GM04504 (cell line): ENCODE measurements at regions not wholly inside any gene's neighbourhood (a gene's known extent, or its start where the extent isn't known, plus 50 kb on each side); places are given as distances from the start of the nearest gene placed in this dataset.
"Not testable (repeated sequence)": the region's sequence is repeated elsewhere in the genome, so short reads cannot be mapped to it uniquely, and the experiment has no call there.

Source experiments
- DNase-seq: peaks from one replicate; pipeline ENCODE4 v3.0.0-alpha.2; 2012; ENCODE audit warnings: low read depth

DNA sequence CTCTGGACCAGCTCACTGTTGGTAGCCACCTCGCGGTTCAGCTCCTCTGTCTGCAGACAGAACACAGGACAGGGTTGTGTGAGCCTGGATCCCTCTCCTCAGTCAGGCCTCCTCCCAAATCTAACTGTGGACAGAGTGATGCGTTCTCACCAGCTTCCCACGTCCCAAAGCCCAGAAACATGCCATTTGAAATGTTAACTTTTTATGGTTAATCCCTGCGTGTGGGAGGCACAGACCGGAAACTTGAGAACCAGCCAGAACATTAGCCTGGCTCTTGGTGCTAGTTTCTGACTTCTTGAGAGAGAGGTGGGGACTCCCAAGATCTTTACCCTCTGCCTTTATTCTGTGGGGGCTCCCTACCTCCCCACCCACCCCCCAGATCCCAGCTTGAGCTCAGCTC lies 129.6 kb downstream of the TNFRSF13B start:
- not testable (repeated sequence) for DNase-seq

DNA sequence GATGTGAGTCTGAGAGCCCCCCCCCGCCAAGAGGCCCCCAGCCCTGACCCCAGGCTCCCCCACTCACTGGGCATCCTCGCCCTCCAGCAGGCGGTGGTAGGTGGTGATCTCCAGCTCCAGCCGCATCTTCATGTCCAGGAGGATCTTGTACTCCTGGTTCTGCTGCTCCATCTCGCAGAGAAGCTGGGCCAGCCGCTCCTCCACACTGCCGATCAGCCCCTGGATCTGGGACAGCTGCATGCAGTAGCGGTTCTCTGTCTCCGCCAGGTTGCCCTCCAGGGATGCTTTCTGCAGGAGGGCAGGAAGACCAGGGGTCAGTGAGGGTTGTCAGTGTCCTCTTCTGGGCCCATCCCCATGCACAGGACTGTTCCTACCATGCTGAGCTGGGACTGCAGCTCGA lies 130.0 kb downstream of the TNFRSF13B start:
- not testable (repeated sequence) for DNase-seq

DNA sequence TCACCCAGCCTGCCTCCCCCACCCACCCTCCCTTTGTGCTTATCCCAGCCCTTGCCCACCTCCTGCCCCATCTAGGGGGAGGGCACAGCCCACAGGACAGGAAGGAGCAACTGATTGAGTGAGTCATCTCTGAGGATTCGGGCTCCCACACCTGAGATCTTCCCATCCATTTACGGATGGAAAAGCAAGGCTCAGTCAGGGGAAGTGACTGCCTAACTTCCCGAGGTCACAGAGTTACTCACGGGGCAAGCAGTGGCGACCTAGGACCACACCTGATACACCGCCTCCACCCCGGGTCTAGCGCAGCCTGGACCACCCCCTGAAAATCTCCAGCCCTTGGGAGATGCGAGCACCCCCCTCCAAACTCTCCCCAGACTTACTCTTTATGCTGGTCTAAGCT lies 131.7 kb downstream of the TNFRSF13B start:
- not testable (repeated sequence) for DNase-seq

DNA sequence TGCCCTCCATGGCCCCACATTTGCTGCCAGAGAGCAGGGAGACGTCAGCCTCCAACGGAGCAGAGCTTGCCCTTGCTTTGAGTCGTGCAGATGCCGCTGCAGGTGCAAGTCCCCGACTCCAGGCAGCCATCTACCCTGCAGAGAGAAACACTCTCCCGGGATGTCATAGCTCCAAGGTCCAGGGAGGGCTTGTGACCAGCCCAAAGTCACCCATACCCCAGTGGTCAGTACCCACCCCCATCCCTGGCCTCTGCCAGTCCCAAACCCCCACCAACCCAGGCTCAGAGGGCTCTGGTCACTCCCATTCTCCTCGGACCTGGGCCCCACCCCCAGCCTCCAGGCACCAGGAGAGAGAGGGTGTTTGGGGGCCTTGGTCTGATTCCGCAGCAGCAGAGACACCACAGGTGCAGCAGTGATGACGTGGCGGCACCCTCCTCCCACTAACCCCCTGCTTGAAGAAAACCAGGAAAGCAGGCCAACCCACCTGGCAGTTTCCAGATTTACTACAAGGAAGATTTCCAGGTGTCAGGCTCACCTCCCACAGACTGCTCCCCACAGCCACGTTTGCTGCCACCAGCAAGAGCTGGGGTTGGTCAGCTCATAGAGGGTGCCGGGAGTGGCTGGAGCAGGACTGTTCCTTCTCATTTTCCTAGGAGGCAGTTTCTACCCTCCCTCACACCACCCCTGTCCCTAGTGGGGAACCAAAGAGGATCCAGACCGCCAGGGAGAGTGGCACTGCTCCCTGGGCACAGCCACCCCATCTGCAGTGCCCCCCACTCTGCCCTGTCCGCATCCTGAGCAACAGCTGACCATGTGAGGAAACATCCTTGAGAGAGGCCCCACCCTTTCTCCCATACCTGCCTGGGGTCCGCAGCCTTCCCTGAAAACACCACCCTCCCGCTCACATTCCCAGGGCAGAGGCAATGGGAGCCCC lies 132.4 kb downstream of the TNFRSF13B start:
- not testable (repeated sequence) for DNase-seq

DNA sequence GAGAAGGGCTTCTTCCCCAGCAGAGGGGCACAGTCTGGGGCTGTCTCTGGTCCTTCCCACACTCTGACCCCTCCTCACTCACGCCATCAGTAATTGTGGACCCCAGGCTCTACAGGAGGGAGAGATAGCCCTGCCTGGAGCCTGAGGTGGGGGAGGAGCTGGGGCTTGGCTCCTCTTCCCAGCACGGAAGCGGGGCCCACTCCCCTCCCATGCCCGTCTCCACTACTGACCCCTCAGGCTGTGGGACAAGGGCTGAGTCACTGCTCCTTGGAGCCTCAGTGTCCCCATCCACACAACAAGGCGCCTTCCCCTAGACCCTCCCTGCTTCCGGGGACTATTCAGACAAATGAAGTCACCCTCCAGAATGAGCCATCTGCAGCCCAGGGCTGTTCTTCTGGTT lies 133.1 kb downstream of the TNFRSF13B start:
- DNase-seq, result not testable (repeated sequence)

DNA sequence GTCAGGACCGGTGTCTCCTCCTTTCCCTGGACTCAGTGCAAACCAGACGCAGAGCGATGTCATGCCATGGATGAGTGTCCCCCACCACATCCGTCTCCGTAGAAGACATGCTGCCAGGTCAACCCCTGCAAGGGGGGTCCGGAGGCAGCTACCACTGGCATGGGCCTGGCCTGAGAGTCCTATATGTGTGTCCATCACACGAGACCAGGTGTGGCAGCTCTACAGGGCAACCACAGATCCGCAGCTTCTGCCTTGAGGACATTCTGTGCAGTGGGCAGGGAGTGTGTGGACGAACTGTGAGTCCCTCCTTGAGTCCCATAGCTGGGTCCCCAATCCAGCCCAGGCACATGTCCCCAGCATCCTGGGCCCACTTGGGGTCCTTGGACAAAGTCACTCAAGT lies 133.6 kb downstream of the TNFRSF13B start:
- not testable (repeated sequence) for DNase-seq

DNA sequence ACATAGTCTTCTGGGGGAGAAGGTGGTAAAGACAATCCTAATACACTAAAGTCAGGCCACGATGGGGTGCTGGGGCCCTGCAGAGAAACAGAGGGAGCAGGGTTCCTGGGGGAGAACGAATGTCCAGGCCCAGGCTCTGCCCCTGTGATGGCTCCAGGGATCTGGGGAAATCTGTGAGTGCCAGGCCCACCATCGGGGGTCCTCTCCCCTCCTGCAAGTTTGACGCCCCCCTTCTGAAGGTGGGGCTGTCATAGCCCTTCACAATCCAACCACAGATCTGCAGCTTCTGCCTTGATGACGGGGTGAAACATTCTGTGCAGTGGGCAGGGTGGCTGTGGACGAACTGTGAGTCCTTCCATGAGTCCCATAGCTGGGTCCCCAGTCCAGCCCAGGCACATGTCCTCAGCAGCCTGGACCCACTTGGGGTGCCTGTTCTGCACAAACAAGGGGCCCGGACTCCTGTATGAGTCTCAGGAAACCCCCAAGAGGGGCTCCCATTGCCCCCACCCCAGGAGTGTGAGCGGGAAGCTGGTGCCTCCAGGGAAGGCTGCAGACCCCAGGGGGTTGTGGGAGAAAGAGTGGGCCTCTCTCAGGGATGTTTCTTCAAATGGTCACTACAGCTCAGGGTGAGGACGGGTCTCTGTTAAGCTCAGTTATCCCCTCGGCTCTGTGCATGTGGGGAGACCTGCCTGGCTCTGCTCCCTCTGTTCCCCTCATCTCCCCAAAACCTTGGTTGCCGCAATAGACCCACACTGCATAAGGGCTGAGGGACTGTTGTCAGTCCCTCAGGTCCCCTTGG lies 134.3 kb downstream of the TNFRSF13B start:
- not testable (repeated sequence) for DNase-seq

DNA sequence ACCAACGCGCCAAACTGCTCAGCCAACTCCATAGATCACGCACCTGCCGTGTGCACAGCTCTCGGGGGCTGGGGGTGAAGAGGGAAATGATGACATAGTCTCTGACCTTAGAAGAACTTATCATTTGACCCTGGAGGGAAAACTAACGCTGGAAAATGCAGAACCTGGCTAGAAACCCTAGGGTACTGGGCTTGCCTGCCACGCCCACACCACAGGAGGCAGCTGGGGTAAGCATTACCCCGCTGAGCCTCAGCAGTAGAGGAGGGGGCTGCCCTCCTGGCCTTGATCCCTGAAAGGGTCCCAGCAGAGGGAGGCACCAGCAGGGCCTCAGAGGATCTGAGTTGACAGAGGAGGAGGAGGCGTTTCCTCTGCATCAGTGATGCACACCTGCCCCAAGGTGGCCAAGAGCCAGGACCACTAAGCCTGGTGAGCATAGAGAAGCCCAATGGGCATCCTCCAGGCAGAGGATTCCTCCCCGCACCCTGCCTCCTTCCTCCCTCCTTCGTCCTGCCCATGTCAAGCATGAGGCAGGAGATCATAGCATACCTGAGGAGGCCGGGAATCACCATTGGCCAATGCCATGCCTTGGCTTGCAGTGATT lies 135.5 kb downstream of the TNFRSF13B start:
- not testable (repeated sequence) for DNase-seq

DNA sequence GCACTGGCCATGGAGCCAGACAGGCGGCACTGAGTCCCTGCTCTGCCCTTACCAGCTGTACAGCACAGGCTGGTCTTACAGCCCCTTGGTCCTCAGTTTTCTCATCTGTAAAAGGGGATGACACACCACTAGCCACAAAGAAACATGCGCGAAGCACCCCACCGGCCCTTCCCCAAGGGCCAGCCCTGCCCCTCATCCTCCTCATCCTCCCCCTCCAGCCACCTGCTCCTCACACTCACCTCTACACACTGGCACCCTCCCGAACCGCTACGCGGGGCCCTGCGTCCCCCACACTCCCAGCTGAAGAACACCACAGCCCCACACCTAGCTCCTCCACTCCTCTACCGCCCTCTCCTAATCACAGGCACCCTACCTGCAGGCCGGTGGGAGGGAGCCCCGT lies 138.4 kb downstream of the TNFRSF13B start:
- DNase-seq, result not testable (repeated sequence)

DNA sequence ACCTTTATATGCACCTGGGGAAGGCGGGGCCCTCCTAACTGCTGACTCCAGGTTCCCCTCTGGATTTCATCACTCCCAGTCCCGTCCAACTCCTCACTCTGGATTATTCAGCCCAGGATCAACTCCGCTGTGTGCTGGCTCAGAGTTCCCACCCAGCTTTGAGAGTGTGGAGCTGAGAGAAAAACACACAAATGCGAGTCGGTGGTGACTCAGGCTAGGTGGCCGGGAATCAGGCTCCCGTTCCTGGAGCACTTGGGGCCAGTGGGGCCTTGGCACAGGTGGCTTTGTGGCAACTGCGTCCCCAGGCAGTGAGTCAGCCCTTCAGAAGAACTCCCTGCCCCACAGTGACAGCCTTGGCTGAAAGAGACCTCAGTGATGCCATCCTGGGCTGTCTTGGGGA lies 139.1 kb downstream of the TNFRSF13B start:
- DNase-seq, result not testable (repeated sequence)

DNA sequence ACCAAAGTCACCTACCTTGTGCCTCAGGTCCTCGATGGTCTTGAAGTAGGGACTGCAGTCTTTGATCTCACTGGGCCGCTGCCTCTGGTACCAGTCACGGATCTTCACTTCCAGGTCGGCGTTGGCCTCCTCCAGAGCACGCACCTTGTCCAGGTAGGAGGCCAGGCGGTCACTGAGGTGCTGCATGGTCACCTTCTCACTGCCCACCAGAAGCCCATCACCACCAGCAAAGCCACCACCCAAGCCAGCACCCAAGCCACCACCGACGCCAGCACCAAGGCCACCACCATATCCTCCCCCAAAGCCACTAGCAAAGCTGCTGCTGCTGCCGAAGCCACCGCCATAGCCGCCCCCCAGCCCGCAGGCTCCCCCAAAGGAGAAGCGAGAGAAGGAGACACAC lies 139.7 kb downstream of the TNFRSF13B start:
- not testable (repeated sequence) for DNase-seq

DNA sequence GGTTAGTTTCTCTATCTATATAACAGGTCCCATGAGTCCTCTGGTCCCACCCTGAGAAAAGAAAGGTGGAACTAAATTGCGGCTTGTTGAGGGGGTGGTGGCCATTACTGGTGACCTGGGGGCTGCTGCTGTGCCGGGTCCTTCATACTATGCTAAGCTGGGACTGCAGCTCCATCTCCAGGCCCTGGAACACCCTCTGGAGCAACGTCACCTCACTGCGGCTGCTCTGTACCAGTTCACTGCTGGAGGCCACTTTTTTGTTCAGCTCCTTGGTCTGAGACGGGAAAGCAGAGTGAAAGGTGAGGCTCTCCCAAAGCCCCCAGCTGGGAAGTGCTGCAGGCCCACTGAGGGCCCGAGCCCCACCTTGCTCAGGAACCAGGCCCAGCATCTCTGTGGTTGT lies 140.7 kb downstream of the CCDC144A start:
- not testable (repeated sequence) for DNase-seq

DNA sequence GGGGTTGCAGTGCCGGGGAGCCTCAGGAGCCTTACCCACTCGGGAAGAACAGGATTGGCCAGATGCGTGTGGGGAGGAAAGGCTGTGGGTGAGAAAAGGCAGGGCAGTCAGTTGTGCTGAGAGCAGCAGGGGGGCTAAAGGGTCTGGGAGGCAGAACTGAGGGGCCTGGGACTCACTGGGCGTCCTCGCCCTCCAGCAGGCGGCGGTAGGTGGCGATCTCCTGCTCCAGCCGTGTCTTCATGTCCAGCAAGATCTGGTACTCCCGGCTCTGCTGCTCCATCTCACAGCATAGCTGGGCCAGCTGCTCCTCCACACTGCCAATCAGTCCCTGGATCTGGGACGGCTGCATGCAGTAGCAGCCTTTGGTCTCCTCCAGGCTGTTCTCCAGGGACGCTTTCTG lies 140.2 kb downstream of the CCDC144A start:
- not testable (repeated sequence) for DNase-seq
